ENCODE measurements at regions not wholly inside any gene's neighbourhood (a gene's known extent, or its start where the extent isn't known, plus 50 kb on each side); places are given as distances from the start of the nearest gene placed in this dataset.

GRCh38 chr12:61652265-61652664 is 607.9 kb upstream of the USP15 start:
- no peaks in the 10 kb centered on the region for H3K4me1 ChIP-seq (ENCODE audit: control insufficient read depth in 1 of 2, insufficient read depth in 1 of 2, low read depth in 1 of 2, low read length in 1 of 2)
- no peaks in the 10 kb centered on the region for H3K9me3 ChIP-seq
- TF ChIP-seq, protein P1, sequence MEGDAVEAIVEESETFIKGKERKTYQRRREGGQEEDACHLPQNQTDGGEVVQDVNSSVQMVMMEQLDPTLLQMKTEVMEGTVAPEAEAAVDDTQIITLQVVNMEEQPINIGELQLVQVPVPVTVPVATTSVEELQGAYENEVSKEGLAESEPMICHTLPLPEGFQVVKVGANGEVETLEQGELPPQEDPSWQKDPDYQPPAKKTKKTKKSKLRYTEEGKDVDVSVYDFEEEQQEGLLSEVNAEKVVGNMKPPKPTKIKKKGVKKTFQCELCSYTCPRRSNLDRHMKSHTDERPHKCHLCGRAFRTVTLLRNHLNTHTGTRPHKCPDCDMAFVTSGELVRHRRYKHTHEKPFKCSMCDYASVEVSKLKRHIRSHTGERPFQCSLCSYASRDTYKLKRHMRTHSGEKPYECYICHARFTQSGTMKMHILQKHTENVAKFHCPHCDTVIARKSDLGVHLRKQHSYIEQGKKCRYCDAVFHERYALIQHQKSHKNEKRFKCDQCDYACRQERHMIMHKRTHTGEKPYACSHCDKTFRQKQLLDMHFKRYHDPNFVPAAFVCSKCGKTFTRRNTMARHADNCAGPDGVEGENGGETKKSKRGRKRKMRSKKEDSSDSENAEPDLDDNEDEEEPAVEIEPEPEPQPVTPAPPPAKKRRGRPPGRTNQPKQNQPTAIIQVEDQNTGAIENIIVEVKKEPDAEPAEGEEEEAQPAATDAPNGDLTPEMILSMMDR (IDR thresholded peaks at IDR 0.05), result no peak
- H3K27ac ChIP-seq, result no peak overlapping the region
- H3K27me3 ChIP-seq, result no peaks in the 10 kb centered on the region
- H3K36me3 ChIP-seq, result no peaks in the 10 kb centered on the region
- no peak overlapping the region for H3K4me3 ChIP-seq (ENCODE audit: low read depth in 1 of 2, low read length in 1 of 2)

DNA sequence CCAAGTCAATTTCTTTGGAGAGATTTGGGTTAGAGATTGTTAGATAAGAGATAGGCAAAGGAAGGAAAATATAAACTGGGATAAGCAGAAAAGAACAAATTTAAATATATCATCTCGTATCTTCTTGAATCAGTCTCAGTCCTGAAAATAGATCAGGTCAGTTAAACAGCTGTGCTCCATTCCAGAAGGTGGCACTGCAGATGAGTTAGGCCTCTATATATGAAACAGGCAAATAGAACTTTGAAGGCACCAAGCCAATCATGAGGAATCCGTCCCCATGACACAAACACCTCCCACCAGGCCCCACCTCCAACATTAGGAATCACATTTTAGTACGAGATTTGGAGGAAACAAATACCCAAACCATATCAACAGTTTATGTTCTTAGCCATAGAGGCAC is 605.5 kb upstream of the USP15 start:
- no peaks in the 10 kb centered on the region for H3K9me3 ChIP-seq
- H3K27ac ChIP-seq, result no peak overlapping the region
- no peak overlapping the region for H3K4me3 ChIP-seq (ENCODE audit: low read depth in 1 of 2, low read length in 1 of 2)
- TF ChIP-seq, protein P1 (IDR thresholded peaks at IDR 0.05), result no peak
- H3K27me3 ChIP-seq, result no peaks in the 10 kb centered on the region
- no peaks in the 10 kb centered on the region for H3K36me3 ChIP-seq
- no peaks in the 10 kb centered on the region for H3K4me1 ChIP-seq (ENCODE audit: control insufficient read depth in 1 of 2, insufficient read depth in 1 of 2, low read depth in 1 of 2, low read length in 1 of 2)

DNA sequence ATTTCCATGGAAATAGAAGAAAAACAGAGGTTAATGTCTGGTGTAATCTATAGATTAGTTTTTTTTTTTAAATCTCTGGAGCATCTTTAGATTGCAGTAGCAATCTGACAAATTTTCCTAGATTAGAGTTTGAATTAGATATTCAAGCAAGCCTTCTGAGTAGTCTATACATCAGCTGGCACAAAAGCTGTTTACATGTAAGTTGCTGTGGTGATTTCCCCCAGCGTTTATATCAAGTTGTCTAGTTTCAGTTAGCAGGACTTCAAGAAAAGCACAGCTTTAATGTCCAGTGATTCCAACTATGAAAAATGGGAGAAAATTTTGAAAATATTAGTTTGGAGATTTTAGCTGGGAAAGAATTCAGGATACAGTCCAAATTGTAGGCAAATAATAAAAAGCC is 605.0 kb upstream of the USP15 start:
- Histone ChIP-seq H3K9me3 (no peaks in the 10 kb centered on the region), H3K36me3 (no peaks in the 10 kb centered on the region), H3K27me3 (no peaks in the 10 kb centered on the region), H3K27ac (no peak overlapping the region), H3K4me1 (ENCODE audit: control insufficient read depth in 1 of 2, insufficient read depth in 1 of 2, low read depth in 1 of 2, low read length in 1 of 2) (no peaks in the 10 kb centered on the region), H3K4me3 (ENCODE audit: low read depth in 1 of 2, low read length in 1 of 2) (no peak overlapping the region)
- TF ChIP-seq, protein P1 (IDR thresholded peaks at IDR 0.05), result no peak

- H3K27me3 ChIP-seq, result no peaks in the 10 kb centered on the region
- TF ChIP-seq, protein P1 (IDR thresholded peaks at IDR 0.05), result no peak
- H3K27ac ChIP-seq, result no peak overlapping the region
- no peaks in the 10 kb centered on the region for H3K36me3 ChIP-seq
- H3K9me3 ChIP-seq, result no peaks in the 10 kb centered on the region
- no peaks in the 10 kb centered on the region for H3K4me1 ChIP-seq (ENCODE audit: control insufficient read depth in 1 of 2, insufficient read depth in 1 of 2, low read depth in 1 of 2, low read length in 1 of 2)
- no peak overlapping the region for H3K4me3 ChIP-seq (ENCODE audit: low read depth in 1 of 2, low read length in 1 of 2)
These were observed 592.5 kb upstream of the USP15 start for GRCh38 chr12:61667676-61668075.

- no peaks in the 10 kb centered on the region for H3K9me3 ChIP-seq
- H3K27me3 ChIP-seq, result no peaks in the 10 kb centered on the region
- TF ChIP-seq, protein P1 (IDR thresholded peaks at IDR 0.05), result no peak
- no peak overlapping the region for H3K27ac ChIP-seq
- no peaks in the 10 kb centered on the region for H3K36me3 ChIP-seq
- H3K4me3 ChIP-seq (ENCODE audit: low read depth in 1 of 2, low read length in 1 of 2), result no peak overlapping the region
- H3K4me1 ChIP-seq (ENCODE audit: control insufficient read depth in 1 of 2, insufficient read depth in 1 of 2, low read depth in 1 of 2, low read length in 1 of 2), result no peaks in the 10 kb centered on the region
These were observed 583.7 kb upstream of the USP15 start for GRCh38 chr12:61676520-61676919.

DNA sequence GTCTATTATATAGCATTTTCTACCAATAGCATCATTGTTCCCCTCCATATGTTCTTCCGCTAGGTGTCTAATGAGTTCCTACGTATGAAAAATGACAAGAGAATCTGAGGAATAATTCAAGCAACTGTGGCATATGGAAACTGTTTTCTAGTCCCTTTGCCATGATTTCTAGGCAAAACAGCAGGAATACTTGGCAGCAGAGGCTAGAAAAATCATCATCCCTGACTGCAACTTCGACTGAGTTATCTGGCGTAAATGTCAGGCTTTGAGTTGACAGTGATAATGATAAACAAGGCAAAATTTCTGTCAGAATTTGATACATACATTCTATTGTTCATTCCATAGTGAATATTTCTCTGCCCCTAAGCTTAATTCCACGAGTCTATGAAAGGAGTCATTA is 572.8 kb upstream of the USP15 start:
- Histone ChIP-seq H3K9me3 (no peaks in the 10 kb centered on the region), H3K27ac (no peak overlapping the region), H3K4me3 (ENCODE audit: low read depth in 1 of 2, low read length in 1 of 2) (no peak overlapping the region), H3K4me1 (ENCODE audit: control insufficient read depth in 1 of 2, insufficient read depth in 1 of 2, low read depth in 1 of 2, low read length in 1 of 2) (no peaks in the 10 kb centered on the region), H3K36me3 (no peaks in the 10 kb centered on the region), H3K27me3 (no peaks in the 10 kb centered on the region)
- TF ChIP-seq, protein P1 (IDR thresholded peaks at IDR 0.05), result no peak

Measured in neutrophil (primary cell).